B cell (primary cell): ENCODE measurements at regions not wholly inside any gene's neighbourhood (a gene's known extent, or its start where the extent isn't known, plus 50 kb on each side); places are given as distances from the start of the nearest gene placed in this dataset.

Experiments
- ATAC-seq: fragments of 200-7000 bp; cut with Tn5 transposase; one replicate; pipeline ENCODE4 v1.10.0; 2021; ENCODE audit warnings: low read depth, mild to moderate bottlenecking, moderate number of reproducible peaks, moderate library complexity
- CTCF ChIA-PET: fragments of 350-600 bp; sonication (Branson Sonifier 250); formaldehyde crosslinking; loops from one replicate; lab custom pipeline; 2021; ENCODE audit warnings: antibody characterized with exemption, inconsistent platforms; lab: Charles Lee
- POLR2A ChIA-PET: fragments of 350-600 bp; sonication (Branson Sonifier 250); formaldehyde crosslinking; loops from one replicate; lab custom pipeline; 2021; ENCODE audit warnings: antibody characterized with exemption; lab: Charles Lee
- DNase-seq: peaks from one replicate; pipeline ENCODE4 v3.0.0; 2013
- H2AFZ ChIP-seq: 2 replicates; pipeline ENCODE4 v1.6.1; 2012; ENCODE audit warnings: mild to moderate bottlenecking, low read depth, low read length; ENCODE audit not compliant: insufficient read depth, poor library complexity, severe bottlenecking
- H3K27ac ChIP-seq, 2 donors: 1 replicate in 1 of 2; 2 replicates in 1 of 2; pipeline ENCODE4 v1.5.1; 2012 to 2013; ENCODE audit warnings: low read length in 2 of 2, mild to moderate bottlenecking in 2 of 2, moderate library complexity in 1 of 2
- H3K27me3 ChIP-seq, 4 experiments: fragments of 200-600 bp in 1 of 4; sonication (generic) in 1 of 4; replicated peaks in 1 of 4; 1 replicate in 2 of 4; 2 replicates in 2 of 4; pipeline versions ENCODE4 v1.6.1 to v1.7.0; 2013 to 2016; ENCODE audit warnings: low read length in 3 of 4, mild to moderate bottlenecking in 2 of 4, mixed read lengths in 1 of 4, moderate library complexity in 1 of 4; ENCODE audit not compliant: insufficient read depth in 4 of 4, control insufficient read depth in 3 of 4; ENCODE audit errors: control extremely low read depth in 1 of 4
- H3K36me3 ChIP-seq, 2 experiments: replicated peaks in 1 of 2; 1 replicate in 1 of 2; 2 replicates in 1 of 2; pipeline versions ENCODE4 v1.6.1 to v1.7.1; 2013; ENCODE audit warnings: low read length in 1 of 2; ENCODE audit not compliant: insufficient read depth in 2 of 2, control insufficient read depth in 1 of 2; ENCODE audit errors: control extremely low read depth in 1 of 2, extremely low read depth in 1 of 2
- H3K4me1 ChIP-seq, 2 donors: fragments of 200-600 bp in 1 of 2; sonication (generic) in 1 of 2; 1 replicate in 1 of 2; 2 replicates in 1 of 2; pipeline versions ENCODE4 v1.5.1 to v1.6.1; 2013 to 2017; ENCODE audit warnings: low read length in 2 of 2; ENCODE audit not compliant: control insufficient read depth in 2 of 2, insufficient read depth in 2 of 2
- H3K4me2 ChIP-seq: replicated peaks from 2 replicates; pipeline ENCODE3; 2012; ENCODE audit warnings: mild to moderate bottlenecking, low read depth, low read length; ENCODE audit not compliant: poor library complexity, severe bottlenecking
- H3K4me3 ChIP-seq, 5 experiments: fragments of 200-600 bp in 1 of 5; sonication (generic) in 1 of 5; 1 replicate in 3 of 5; 2 replicates in 2 of 5; pipeline versions ENCODE4 v1.5.1 to v1.7.0; 2011 to 2016; ENCODE audit warnings: low read length in 4 of 5, mild to moderate bottlenecking in 4 of 5, low read depth in 2 of 5, control low read depth in 1 of 5, moderate library complexity in 1 of 5; ENCODE audit not compliant: insufficient read depth in 1 of 5; ENCODE audit errors: control extremely low read depth in 1 of 5, extremely low read depth in 1 of 5
- H3K79me2 ChIP-seq: fragments of 200-600 bp; sonication (generic); one replicate; pipeline ENCODE4 v1.6.0; 2016; ENCODE audit warnings: low read length; ENCODE audit not compliant: control insufficient read depth, insufficient read depth
- H3K9ac ChIP-seq: fragments of 200-600 bp; sonication (generic); 2 replicates; pipeline ENCODE4 v1.6.1; 2017; ENCODE audit warnings: mild to moderate bottlenecking, low read length, moderate library complexity
- H3K9me3 ChIP-seq, 3 donors: one replicate each; pipeline versions ENCODE4 v1.6.1 to v1.7.1; 2013; ENCODE audit warnings: low read length in 2 of 3; ENCODE audit not compliant: control insufficient read depth in 2 of 3, insufficient read depth in 1 of 3; ENCODE audit errors: control extremely low read depth in 1 of 3
- H4K20me1 ChIP-seq: 2 replicates; pipeline ENCODE4 v1.6.0; 2012; ENCODE audit warnings: mild to moderate bottlenecking, low read length; ENCODE audit not compliant: insufficient read depth, control insufficient read depth, poor library complexity, severe bottlenecking
- H3K27ac Mint-ChIP-seq: one replicate; pipeline ENCODE4 v1.8.0; 2021; ENCODE audit warnings: mixed read lengths
- H3K27me3 Mint-ChIP-seq: one replicate; pipeline ENCODE4 v1.8.0; 2021; ENCODE audit warnings: mixed read lengths
- H3K4me1 Mint-ChIP-seq: one replicate; pipeline ENCODE4 v1.8.0; 2021; ENCODE audit warnings: mixed read lengths
- H3K4me3 Mint-ChIP-seq: one replicate; pipeline ENCODE4 v1.8.0; 2021; ENCODE audit warnings: mixed read lengths
- H3K9me3 Mint-ChIP-seq: one replicate; pipeline ENCODE4 v1.8.0; 2022; ENCODE audit warnings: mixed read lengths; ENCODE audit not compliant: insufficient read depth
- CTCF ChIP-seq: fragments of 200-600 bp; IDR thresholded peaks from one replicate; pipeline ENCODE4 v1.8.0; 2022; ENCODE audit warnings: antibody characterized with exemption, mild to moderate bottlenecking
- EZH2 ChIP-seq: IDR thresholded peaks from 2 replicates; pipeline ENCODE4 v1.6.1; 2012; ENCODE audit warnings: borderline replicate concordance, low read depth, mild to moderate bottlenecking, moderate library complexity, low read length; ENCODE audit not compliant: insufficient read depth, poor library complexity, severe bottlenecking
- WGBS: methylation state at CpG from one replicate; pipeline ENCODE4 v1.1.5; 2013; ENCODE audit warnings: missing lambda C conversion rate; ENCODE audit not compliant: insufficient coverage; 5-methylcytosine and 5-hydroxymethylcytosine counted together
- intact Hi-C: fragments of 100-400 bp; cut with micrococcal nuclease; formaldehyde crosslinking; loops from one replicate; pipeline ENCODE4 v1.10.0; 2022

- Histone ChIP-seq H3K4me2 (no peak overlapping the region), H3K36me3 (no peaks in the 10 kb centered on the region), H3K27ac (no peak overlapping the region), H3K27me3 (no peaks in the 10 kb centered on the region), H4K20me1 (no peaks in the 10 kb centered on the region), H3K79me2 (no peaks in the 10 kb centered on the region), H3K4me1 (no peaks in the 10 kb centered on the region), H3K4me3 (no peak overlapping the region), H3K9ac (no peak overlapping the region), H3K9me3 (peaks cover 0 to 1% (median 0%) of the 10 kb centered on the region in 3 donors), H2AFZ (no peak overlapping the region)
- intact Hi-C loops, result no loop called here
- DNase-seq, result no peak
- POLR2A ChIA-PET, result no interaction called here
- no peak for ATAC-seq
- Mint-ChIP-seq H3K9me3 (peaks cover 5% of the 10 kb centered on the region), H3K4me3 (no peak overlapping the region), H3K4me1 (no peaks in the 10 kb centered on the region), H3K27ac (no peak overlapping the region), H3K27me3 (no peaks in the 10 kb centered on the region)
- CTCF ChIA-PET, result no interaction called here
- no CpG with 5 or more reads among the region's 1 CpG for WGBS
- TF ChIP-seq EZH2, result no peak
Observed at GRCh38 chr1:68953311-68953710, 456.4 kb upstream of the DEPDC1 start.

GRCh38 chr1:68954841-68955240 is 458.0 kb upstream of the DEPDC1 start:
- H3K27ac ChIP-seq, result no peak overlapping the region
- no peak for DNase-seq
- intact Hi-C loops, result no loop called here
- Mint-ChIP-seq H3K4me1 (no peaks in the 10 kb centered on the region), H3K4me3 (no peak overlapping the region), H3K27ac (no peak overlapping the region), H3K27me3 (no peaks in the 10 kb centered on the region), H3K9me3 (peaks cover 5% of the 10 kb centered on the region)
- ATAC-seq, result no peak
- TF ChIP-seq EZH2 (no peak), CTCF (no peak)
- H4K20me1 ChIP-seq, result no peaks in the 10 kb centered on the region
- no peak overlapping the region for H2AFZ ChIP-seq
- CTCF ChIA-PET, result no interaction called here
- peaks cover 0 to 1% (median 0%) of the 10 kb centered on the region in 3 donors for H3K9me3 ChIP-seq
- no peak overlapping the region for H3K4me3 ChIP-seq
- WGBS, result no CpG with 5 or more reads among the region's 2 CpGs
- H3K4me2 ChIP-seq, result no peak overlapping the region
- H3K27me3 ChIP-seq, result no peaks in the 10 kb centered on the region
- H3K36me3 ChIP-seq, result no peaks in the 10 kb centered on the region
- no peaks in the 10 kb centered on the region for H3K4me1 ChIP-seq
- no peaks in the 10 kb centered on the region for H3K79me2 ChIP-seq
- H3K9ac ChIP-seq, result no peak overlapping the region
- POLR2A ChIA-PET, result no interaction called here
